Fibroblast of mammary gland (primary cell): ENCODE measurements at regions not wholly inside any gene's neighbourhood (a gene's known extent, or its start where the extent isn't known, plus 50 kb on each side); places are given as distances from the start of the nearest gene placed in this dataset.
"Not testable (repeated sequence)": the region's sequence is repeated elsewhere in the genome, so short reads cannot be mapped to it uniquely, and the experiment has no call there.

Experiments
- DNase-seq: peaks from one replicate; pipeline ENCODE4 v3.0.0-alpha.2; 2010; ENCODE audit warnings: low read depth
- H3K4me3 ChIP-seq: 2 replicates; pipeline ENCODE4 v1.5.1; 2011; ENCODE audit warnings: low read depth, mild to moderate bottlenecking, low read length, moderate library complexity; ENCODE audit not compliant: control insufficient read depth
- TF ChIP-seq, protein P1 (sequence below): conservative IDR thresholded peaks from 2 replicates; pipeline ENCODE4 v1.5.1; 2011; ENCODE audit warnings: low read depth, low read length, inconsistent platforms; ENCODE audit not compliant: control insufficient read depth, insufficient read depth

DNA sequence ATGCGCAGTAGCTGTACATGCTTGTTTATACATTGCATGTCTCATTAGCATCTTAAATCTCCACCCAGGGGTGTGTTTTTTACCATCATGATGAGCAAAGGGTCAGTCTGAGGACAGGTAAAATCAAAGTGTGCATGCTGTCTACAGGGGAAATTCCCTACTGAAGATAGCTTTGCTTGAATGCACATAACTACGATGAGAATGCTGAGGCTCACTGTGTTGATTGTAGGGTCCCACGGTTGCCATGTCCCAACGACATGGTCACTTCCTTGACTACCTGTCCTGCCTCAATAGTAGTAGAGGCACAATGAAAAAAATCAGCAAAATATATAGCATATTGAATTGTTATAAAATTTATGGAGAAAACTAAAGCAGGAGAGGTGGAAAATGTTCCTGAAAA is 95.6 kb upstream of the TUSC1 start:
- H3K4me3 ChIP-seq, result no peak overlapping the region
- DNase-seq, result no peak
- TF ChIP-seq, protein P1, sequence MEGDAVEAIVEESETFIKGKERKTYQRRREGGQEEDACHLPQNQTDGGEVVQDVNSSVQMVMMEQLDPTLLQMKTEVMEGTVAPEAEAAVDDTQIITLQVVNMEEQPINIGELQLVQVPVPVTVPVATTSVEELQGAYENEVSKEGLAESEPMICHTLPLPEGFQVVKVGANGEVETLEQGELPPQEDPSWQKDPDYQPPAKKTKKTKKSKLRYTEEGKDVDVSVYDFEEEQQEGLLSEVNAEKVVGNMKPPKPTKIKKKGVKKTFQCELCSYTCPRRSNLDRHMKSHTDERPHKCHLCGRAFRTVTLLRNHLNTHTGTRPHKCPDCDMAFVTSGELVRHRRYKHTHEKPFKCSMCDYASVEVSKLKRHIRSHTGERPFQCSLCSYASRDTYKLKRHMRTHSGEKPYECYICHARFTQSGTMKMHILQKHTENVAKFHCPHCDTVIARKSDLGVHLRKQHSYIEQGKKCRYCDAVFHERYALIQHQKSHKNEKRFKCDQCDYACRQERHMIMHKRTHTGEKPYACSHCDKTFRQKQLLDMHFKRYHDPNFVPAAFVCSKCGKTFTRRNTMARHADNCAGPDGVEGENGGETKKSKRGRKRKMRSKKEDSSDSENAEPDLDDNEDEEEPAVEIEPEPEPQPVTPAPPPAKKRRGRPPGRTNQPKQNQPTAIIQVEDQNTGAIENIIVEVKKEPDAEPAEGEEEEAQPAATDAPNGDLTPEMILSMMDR, result no peak

DNA sequence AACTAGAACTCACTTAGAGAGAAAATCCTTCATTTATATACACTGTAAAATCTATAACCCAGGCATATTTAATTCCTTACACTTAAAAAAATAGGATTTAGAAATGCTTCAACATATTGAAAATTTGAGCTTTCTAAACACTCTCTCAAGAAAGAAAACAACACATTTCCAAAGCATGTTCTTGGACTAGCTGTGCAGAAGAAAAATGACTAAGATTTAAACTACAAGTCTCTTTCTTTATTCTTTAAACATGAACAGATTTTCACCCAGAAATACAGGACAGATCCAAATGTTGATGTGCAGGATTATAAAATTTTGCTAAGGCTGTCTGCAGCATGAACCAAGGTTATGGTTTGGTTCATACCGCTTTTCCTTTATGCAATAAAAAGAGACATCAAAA is 77.7 kb upstream of the TUSC1 start:
- no peak for DNase-seq
- TF ChIP-seq, protein P1, result no peak
- H3K4me3 ChIP-seq, result no peak overlapping the region

DNA sequence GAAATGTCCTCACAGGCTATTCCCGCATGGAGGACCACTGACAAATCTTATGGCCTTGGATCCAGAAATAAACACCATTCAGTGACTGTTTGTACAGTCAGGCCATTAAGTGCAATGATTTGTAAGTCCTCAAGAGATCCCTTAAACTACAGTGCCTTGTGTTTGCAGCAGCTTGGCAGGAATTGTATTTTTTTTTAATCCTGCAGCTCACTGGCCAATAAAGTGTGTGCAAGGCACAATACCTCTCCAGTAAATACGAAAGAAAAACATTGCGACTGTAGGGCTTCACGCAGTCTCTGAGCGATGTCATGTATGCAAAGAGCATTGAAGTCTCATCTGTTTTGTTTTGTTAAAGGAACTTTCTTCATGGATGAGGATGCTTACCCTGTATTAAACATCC is 74.2 kb upstream of the TUSC1 start:
- no peak overlapping the region for H3K4me3 ChIP-seq
- DNase-seq, result no peak
- TF ChIP-seq, protein P1, result no peak

DNA sequence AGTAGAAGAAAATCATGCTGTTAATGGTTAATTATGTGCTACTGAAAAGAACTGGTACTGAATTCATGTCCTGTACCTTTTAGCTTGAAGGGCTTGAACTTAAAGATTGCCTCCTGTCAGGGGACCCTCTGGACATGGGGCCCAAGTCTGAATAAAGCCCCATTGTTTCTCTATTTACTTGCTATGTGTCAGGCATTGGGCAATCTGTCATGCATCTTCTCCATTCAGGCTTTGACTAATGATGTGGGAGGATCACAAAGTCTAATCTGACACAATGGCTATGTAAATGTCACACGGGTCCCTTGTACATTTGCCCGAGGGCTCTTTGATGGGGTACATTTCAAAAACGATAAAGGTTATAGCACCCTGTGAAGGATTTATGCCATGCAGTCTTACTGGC is 64.0 kb upstream of the TUSC1 start:
- TF ChIP-seq, protein P1, result no peak
- no peak overlapping the region for H3K4me3 ChIP-seq
- DNase-seq, result no peak

DNA sequence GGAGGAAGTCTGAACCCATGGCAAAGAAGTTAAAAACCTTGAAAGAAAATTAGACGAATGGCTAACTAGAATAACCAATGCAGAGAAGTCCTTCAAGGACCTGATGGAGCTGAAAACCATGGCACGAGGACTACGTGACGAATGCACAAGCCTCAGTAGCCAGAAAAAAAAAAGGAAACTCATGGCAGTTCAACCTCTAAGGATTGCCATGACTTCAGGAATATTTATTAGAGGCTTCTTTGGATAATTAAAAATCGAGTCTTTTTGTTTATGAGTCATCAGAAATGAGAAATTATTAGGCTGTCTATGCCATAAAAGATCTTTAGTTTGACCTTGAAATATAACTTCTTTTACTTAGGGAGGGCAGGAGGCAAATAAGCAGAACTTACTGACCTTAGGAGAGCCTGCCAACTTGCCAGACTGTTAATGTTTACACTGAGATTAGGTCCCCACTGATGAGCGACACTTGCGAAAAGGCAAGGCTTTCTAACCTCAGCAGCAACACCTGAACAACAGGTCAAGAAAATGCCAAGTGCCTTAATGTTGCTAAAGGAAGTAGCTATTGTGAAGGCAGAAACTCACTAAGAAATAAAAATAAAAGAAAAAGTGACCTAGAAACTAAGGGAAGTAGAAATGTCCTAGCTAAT is 55.2 kb upstream of the TUSC1 start:
- H3K4me3 ChIP-seq, result no peak overlapping the region
- DNase-seq, result no peak
- TF ChIP-seq, protein P1, result no peak

DNA sequence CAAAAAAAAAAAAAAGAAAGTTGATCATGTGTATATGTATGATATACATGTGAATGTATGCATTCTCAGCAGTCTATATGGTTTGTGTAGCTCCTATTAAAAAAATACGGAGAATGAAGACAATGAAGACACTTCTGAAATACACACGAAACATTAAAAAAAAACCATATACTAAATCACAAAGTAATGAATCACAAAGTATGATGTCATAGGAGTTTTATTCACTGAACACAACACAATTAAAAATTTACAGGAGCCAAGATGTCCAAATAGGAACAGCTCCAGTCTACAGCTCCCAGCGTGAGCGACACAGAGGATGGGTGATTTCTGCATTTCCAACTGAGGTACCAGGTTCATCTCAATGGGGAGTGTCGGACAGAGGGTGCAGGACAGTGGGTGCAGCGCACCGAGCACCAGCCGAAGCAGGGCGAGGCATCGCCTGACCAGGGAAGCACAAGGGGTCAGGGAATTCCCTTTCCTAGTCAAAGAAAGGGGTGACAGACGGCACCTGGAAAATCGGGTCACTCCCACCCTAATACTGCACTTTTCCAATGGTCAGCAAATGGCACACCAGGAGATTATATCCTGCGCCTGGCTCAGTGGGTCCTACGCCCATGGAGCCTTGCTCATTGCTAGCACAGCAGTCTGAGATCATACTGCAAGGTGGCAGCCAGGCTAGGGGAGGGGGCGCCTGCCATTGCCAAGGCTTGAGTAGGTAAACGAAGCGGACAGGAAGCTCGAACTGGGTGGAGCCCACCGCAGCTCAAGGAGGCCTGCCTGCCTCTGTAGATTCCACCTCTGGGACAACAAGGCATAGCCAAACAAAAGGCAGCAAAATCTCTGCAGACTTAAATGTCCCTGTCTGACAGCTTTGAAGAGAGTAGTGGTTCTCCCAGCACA is 53.9 kb upstream of the TUSC1 start:
- DNase-seq, H3K4me3 ChIP-seq: not testable (repeated sequence)
